GM23338 (cell line): ENCODE measurements at regions not wholly inside any gene's neighbourhood (a gene's known extent, or its start where the extent isn't known, plus 50 kb on each side); places are given as distances from the start of the nearest gene placed in this dataset.

Source experiments
- ATAC-seq: fragments of 200-7000 bp; cut with Tn5 transposase; 3 replicates; pipeline ENCODE4 v1.9.1; 2020
- DNase-seq: peaks from one replicate; pipeline ENCODE4 v3.0.0-alpha.2; 2015; ENCODE audit warnings: low spot score
- H2AFZ ChIP-seq: fragments of 200-600 bp; sonication (generic); 2 replicates; pipeline ENCODE4 v1.8.0; 2016; ENCODE audit warnings: antibody characterized with exemption, mild to moderate bottlenecking, moderate library complexity
- H3F3A ChIP-seq: fragments of 200-600 bp; sonication (generic); replicated peaks from 2 replicates; pipeline ENCODE4 v1.8.0; 2017; ENCODE audit warnings: antibody characterized with exemption, mixed run types, low read depth
- H3K27ac ChIP-seq: fragments of 200-600 bp; sonication (generic); 2 replicates; pipeline ENCODE4 v1.6.1; 2016; ENCODE audit warnings: low read depth
- H3K27me3 ChIP-seq: fragments of 200-600 bp; sonication (generic); 2 replicates; pipeline ENCODE4 v1.8.0; 2016; ENCODE audit warnings: mild to moderate bottlenecking, mixed run types, moderate library complexity; ENCODE audit not compliant: insufficient read depth
- H3K36me3 ChIP-seq: fragments of 200-600 bp; sonication (generic); 2 replicates; pipeline ENCODE4 v1.8.0; 2016; ENCODE audit warnings: mild to moderate bottlenecking; ENCODE audit not compliant: insufficient read depth
- H3K4me1 ChIP-seq: fragments of 200-600 bp; sonication (generic); 2 replicates; pipeline ENCODE4 v1.8.0; 2016; ENCODE audit warnings: mild to moderate bottlenecking, moderate library complexity; ENCODE audit not compliant: insufficient read depth
- H3K4me2 ChIP-seq: fragments of 200-600 bp; sonication (generic); 2 replicates; pipeline ENCODE4 v1.7.1; 2017; ENCODE audit warnings: mixed run types
- H3K4me3 ChIP-seq: fragments of 200-600 bp; sonication (generic); 2 replicates; pipeline ENCODE4 v1.6.1; 2016; ENCODE audit warnings: mixed run types
- H3K79me2 ChIP-seq: fragments of 200-600 bp; sonication (generic); replicated peaks from 2 replicates; pipeline ENCODE4 v1.8.0; 2017; ENCODE audit warnings: mild to moderate bottlenecking; ENCODE audit not compliant: insufficient read depth
- H3K9me2 ChIP-seq: fragments of 200-600 bp; sonication (generic); 2 replicates; pipeline ENCODE4 v1.8.0; 2017; ENCODE audit not compliant: insufficient read depth
- H4K20me1 ChIP-seq: fragments of 200-600 bp; sonication (generic); replicated peaks from 2 replicates; pipeline ENCODE4 v1.8.0; 2017; ENCODE audit warnings: mild to moderate bottlenecking; ENCODE audit not compliant: insufficient read depth
- H3K27ac Mint-ChIP-seq: 2 replicates; pipeline ENCODE4 v1.8.0; 2020; ENCODE audit warnings: inconsistent platforms, mild to moderate bottlenecking, moderate library complexity, mixed read lengths
- H3K27me3 Mint-ChIP-seq: 3 replicates; pipeline ENCODE4 v1.8.0; 2022; ENCODE audit warnings: low read depth, mild to moderate bottlenecking, moderate library complexity, mixed read lengths, inconsistent platforms; ENCODE audit not compliant: insufficient read depth, poor library complexity
- H3K36me3 Mint-ChIP-seq: 3 replicates; pipeline ENCODE4 v1.8.0; 2021; ENCODE audit warnings: low read depth, mild to moderate bottlenecking, inconsistent platforms, moderate library complexity, mixed read lengths
- H3K4me1 Mint-ChIP-seq: 3 replicates; pipeline ENCODE4 v1.8.0; 2020; ENCODE audit warnings: mild to moderate bottlenecking, inconsistent platforms, mixed read lengths
- H3K4me3 Mint-ChIP-seq: 3 replicates; pipeline ENCODE4 v1.8.0; 2021; ENCODE audit warnings: moderate library complexity, mild to moderate bottlenecking, inconsistent platforms, mixed read lengths
- H3K9me3 Mint-ChIP-seq: 3 replicates; pipeline ENCODE4 v1.8.0; 2020; ENCODE audit warnings: moderate library complexity, mild to moderate bottlenecking, inconsistent platforms, mixed read lengths
- CREB1 ChIP-seq: fragments of 250-450 bp; sonication (Bioruptor Pico); IDR thresholded peaks from 2 replicates; pipeline ENCODE4 v1.5.0; 2020; ENCODE audit warnings: low read depth, mild to moderate bottlenecking, moderate library complexity
- CTCF ChIP-seq, 2 experiments: fragments of 200-600 bp in 1 of 2; sonication (generic) in 1 of 2; conservative IDR thresholded peaks; 2 replicates each; pipeline versions ENCODE4 v1.5.1 to v1.6.1; 2016 to 2017; ENCODE audit warnings: antibody characterized with exemption in 2 of 2, low read depth in 2 of 2, mild to moderate bottlenecking in 2 of 2, moderate library complexity in 1 of 2
- ETS1 ChIP-seq: IDR thresholded peaks from 2 replicates; pipeline ENCODE4 v1.6.1; 2016; ENCODE audit warnings: antibody characterized with exemption
- EZH2 ChIP-seq: fragments of 200-600 bp; sonication (generic); IDR thresholded peaks from one replicate; pipeline ENCODE4 v1.8.0; 2017; ENCODE audit warnings: antibody characterized with exemption, mild to moderate bottlenecking, low read depth; ENCODE audit not compliant: unreplicated experiment
- EZH2phosphoT487 ChIP-seq: fragments of 200-600 bp; sonication (generic); IDR thresholded peaks from one replicate; pipeline ENCODE4 v1.8.1; 2018; ENCODE audit warnings: antibody characterized with exemption; ENCODE audit not compliant: unreplicated experiment
- JUNB ChIP-seq: IDR thresholded peaks from one replicate; pipeline ENCODE4 v1.6.1; 2016; ENCODE audit warnings: antibody characterized with exemption; ENCODE audit not compliant: unreplicated experiment
- POLR2AphosphoS5 ChIP-seq: IDR thresholded peaks from 2 replicates; pipeline ENCODE4 v1.6.1; 2016; ENCODE audit warnings: antibody characterized with exemption, low read depth
- STAT1 ChIP-seq: IDR thresholded peaks from one replicate; pipeline ENCODE4 v1.6.1; 2016; ENCODE audit warnings: antibody characterized with exemption; ENCODE audit not compliant: unreplicated experiment
- ZNF114 ChIP-seq: fragments of 250-450 bp; sonication (Bioruptor Pico); IDR thresholded peaks from 2 replicates; pipeline ENCODE4 v1.5.0; 2020; ENCODE audit warnings: mild to moderate bottlenecking, moderate library complexity
- ZNF331 ChIP-seq: fragments of 250-450 bp; sonication (Bioruptor Pico); IDR thresholded peaks from 2 replicates; pipeline ENCODE4 v1.5.0; 2020; ENCODE audit warnings: low read depth, mild to moderate bottlenecking, moderate library complexity
- TF ChIP-seq, protein P1 (sequence below): IDR thresholded peaks from one replicate; pipeline ENCODE4 v1.6.1; 2018; ENCODE audit warnings: antibody characterized with exemption; ENCODE audit not compliant: unreplicated experiment

DNA sequence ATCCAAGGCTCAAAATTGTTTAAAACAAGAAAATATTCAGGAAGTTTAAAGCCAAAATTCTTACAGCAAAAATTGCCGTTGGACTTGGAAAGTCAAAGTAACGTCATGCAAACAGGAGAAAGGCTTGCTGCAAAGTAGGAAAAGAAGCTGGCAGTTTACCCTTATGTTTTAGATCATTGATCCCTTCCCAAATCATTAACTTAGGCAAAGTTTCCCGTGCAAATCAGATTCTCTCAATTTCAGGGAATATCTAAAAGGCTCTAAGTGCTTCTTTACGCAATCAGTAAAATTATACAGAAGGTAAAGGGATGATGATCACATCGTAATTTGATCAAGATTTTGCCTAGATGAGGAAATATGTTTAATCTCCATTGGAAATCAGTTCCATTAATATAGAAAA, 197.5 kb downstream of the ALDH8A1 start:
- H3K9me3 Mint-ChIP-seq: no peaks in the 10 kb centered on the region
- H3K4me1 Mint-ChIP-seq: peaks cover 5% of the 10 kb centered on the region
- H3K36me3 Mint-ChIP-seq: no peaks in the 10 kb centered on the region
- no peak for DNase-seq
- no peaks in the 10 kb centered on the region for H3K79me2 ChIP-seq
- H3K9me2 ChIP-seq: 0 out of 2 replicates have a peak, but pooled peaks cover under 1% of the 10 kb centered on the region
- H3K27me3 Mint-ChIP-seq: no peaks in the 10 kb centered on the region
- no peaks in the 10 kb centered on the region for H3F3A ChIP-seq
- no peak for TF ChIP-seq POLR2AphosphoS5
- TF ChIP-seq ZNF114 (CRISPR knock-in tag): no peak
- TF ChIP-seq, protein P1, sequence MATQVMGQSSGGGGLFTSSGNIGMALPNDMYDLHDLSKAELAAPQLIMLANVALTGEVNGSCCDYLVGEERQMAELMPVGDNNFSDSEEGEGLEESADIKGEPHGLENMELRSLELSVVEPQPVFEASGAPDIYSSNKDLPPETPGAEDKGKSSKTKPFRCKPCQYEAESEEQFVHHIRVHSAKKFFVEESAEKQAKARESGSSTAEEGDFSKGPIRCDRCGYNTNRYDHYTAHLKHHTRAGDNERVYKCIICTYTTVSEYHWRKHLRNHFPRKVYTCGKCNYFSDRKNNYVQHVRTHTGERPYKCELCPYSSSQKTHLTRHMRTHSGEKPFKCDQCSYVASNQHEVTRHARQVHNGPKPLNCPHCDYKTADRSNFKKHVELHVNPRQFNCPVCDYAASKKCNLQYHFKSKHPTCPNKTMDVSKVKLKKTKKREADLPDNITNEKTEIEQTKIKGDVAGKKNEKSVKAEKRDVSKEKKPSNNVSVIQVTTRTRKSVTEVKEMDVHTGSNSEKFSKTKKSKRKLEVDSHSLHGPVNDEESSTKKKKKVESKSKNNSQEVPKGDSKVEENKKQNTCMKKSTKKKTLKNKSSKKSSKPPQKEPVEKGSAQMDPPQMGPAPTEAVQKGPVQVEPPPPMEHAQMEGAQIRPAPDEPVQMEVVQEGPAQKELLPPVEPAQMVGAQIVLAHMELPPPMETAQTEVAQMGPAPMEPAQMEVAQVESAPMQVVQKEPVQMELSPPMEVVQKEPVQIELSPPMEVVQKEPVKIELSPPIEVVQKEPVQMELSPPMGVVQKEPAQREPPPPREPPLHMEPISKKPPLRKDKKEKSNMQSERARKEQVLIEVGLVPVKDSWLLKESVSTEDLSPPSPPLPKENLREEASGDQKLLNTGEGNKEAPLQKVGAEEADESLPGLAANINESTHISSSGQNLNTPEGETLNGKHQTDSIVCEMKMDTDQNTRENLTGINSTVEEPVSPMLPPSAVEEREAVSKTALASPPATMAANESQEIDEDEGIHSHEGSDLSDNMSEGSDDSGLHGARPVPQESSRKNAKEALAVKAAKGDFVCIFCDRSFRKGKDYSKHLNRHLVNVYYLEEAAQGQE: no peak
- TF ChIP-seq EZH2: no peak
- no peak for TF ChIP-seq ETS1
- no peak for TF ChIP-seq ZNF331 (CRISPR knock-in tag)
- no peak for TF ChIP-seq CREB1 (CRISPR knock-in tag)
- H3K4me2 ChIP-seq: no peak overlapping the region
- H3K4me1 ChIP-seq: no peaks in the 10 kb centered on the region
- H4K20me1 ChIP-seq: no peaks in the 10 kb centered on the region
- H3K27ac ChIP-seq: no peak overlapping the region
- H3K27me3 ChIP-seq: no peaks in the 10 kb centered on the region
- H3K4me3 Mint-ChIP-seq: no peak overlapping the region
- H3K36me3 ChIP-seq: no peaks in the 10 kb centered on the region
- no peak overlapping the region for H3K4me3 ChIP-seq
- no peak for ATAC-seq
- no peak overlapping the region for H3K27ac Mint-ChIP-seq
- H2AFZ ChIP-seq: no peak overlapping the region; the same call in 1 of the 2 replicates

GRCh38 chr6:134750669-134751068, 199.2 kb downstream of the ALDH8A1 start:
- H2AFZ ChIP-seq: peak overlapping the region; percentile 67; the same call in 1 of the 2 replicates
- H3K27ac Mint-ChIP-seq: no peak overlapping the region
- TF ChIP-seq, protein P1: no peak
- TF ChIP-seq EZH2phosphoT487 (no peak), ETS1 (no peak), STAT1 (no peak), ZNF114 (CRISPR knock-in tag) (no peak), ZNF331 (CRISPR knock-in tag) (no peak), CTCF (conservative IDR thresholded peaks at IDR 0.05; ENCODE audit: low read depth in 2 of 2) (no peak), EZH2 (no peak), JUNB (no peak)

More at GRCh38 chr6:134750669-134751068, 199.2 kb downstream of the ALDH8A1 start:
- Histone ChIP-seq H3K4me1 (no peaks in the 10 kb centered on the region), H3K36me3 (no peaks in the 10 kb centered on the region), H4K20me1 (no peaks in the 10 kb centered on the region), H3K27me3 (no peaks in the 10 kb centered on the region), H3K27ac (no peak overlapping the region), H3K9me2 (no peaks in the 10 kb centered on the region), H3F3A (no peaks in the 10 kb centered on the region), H3K79me2 (no peaks in the 10 kb centered on the region), H3K4me2 (no peak overlapping the region), H3K4me3 (no peak overlapping the region)
- H3K4me3 Mint-ChIP-seq: no peak overlapping the region
- H3K27me3 Mint-ChIP-seq: peaks cover 1% of the 10 kb centered on the region
- no peaks in the 10 kb centered on the region for H3K36me3 Mint-ChIP-seq
- ATAC-seq (no peak), DNase-seq (no peak)
- no peaks in the 10 kb centered on the region for H3K4me1 Mint-ChIP-seq
- H3K9me3 Mint-ChIP-seq: no peaks in the 10 kb centered on the region
